ENCODE measurements at regions not wholly inside any gene's neighbourhood (a gene's known extent, or its start where the extent isn't known, plus 50 kb on each side); places are given as distances from the start of the nearest gene placed in this dataset.

DNA sequence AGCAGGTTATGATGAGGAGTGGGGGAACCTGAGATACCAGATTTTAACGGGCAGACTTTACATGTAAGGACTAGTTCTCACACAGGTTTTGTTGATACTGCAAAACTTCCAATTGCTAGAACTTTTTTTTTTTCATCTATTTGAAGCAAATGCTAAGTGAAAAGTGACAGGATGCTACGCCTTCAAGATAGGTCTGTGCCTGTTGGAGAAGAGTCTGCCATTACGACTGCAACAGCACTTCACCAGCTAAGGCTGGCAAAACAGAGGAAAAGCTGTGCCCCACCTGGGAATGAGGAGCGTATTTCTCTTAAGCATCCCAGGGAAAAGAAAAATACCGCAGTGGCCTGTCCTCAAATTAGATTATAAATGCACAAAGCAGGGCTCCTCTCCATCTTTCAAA lies 102.0 kb upstream of the CDH6 start:
- TF ChIP-seq, protein P1, sequence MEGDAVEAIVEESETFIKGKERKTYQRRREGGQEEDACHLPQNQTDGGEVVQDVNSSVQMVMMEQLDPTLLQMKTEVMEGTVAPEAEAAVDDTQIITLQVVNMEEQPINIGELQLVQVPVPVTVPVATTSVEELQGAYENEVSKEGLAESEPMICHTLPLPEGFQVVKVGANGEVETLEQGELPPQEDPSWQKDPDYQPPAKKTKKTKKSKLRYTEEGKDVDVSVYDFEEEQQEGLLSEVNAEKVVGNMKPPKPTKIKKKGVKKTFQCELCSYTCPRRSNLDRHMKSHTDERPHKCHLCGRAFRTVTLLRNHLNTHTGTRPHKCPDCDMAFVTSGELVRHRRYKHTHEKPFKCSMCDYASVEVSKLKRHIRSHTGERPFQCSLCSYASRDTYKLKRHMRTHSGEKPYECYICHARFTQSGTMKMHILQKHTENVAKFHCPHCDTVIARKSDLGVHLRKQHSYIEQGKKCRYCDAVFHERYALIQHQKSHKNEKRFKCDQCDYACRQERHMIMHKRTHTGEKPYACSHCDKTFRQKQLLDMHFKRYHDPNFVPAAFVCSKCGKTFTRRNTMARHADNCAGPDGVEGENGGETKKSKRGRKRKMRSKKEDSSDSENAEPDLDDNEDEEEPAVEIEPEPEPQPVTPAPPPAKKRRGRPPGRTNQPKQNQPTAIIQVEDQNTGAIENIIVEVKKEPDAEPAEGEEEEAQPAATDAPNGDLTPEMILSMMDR (IDR thresholded peaks at IDR 0.05; ENCODE audit: low read depth, low read length) = no peak
- no peak for TF ChIP-seq MYC (IDR thresholded peaks at IDR 0.05; ENCODE audit: low read depth, low read length)
